Astrocyte (in vitro differentiated cells and primary cell): ENCODE measurements at regions not wholly inside any gene's neighbourhood (a gene's known extent, or its start where the extent isn't known, plus 50 kb on each side); places are given as distances from the start of the nearest gene placed in this dataset.

Experiments used
- DNase-seq: peaks from one replicate; pipeline ENCODE4 v3.0.0-alpha.2; 2010; ENCODE audit warnings: low read depth
- FAIRE-seq: peaks from 2 replicates; lab custom pipeline; 2011; peaks lifted over from hg19 to GRCh38; lab: Jason Lieb, UNC
- H2AFZ ChIP-seq: 2 replicates; pipeline ENCODE4 v1.6.0; 2012; ENCODE audit warnings: low read depth, low read length, inconsistent platforms
- H3K27ac ChIP-seq: 2 replicates; pipeline ENCODE4 v1.5.1; 2011; ENCODE audit warnings: low read depth, low read length, inconsistent platforms
- H3K27me3 ChIP-seq: 2 replicates; pipeline ENCODE4 v1.6.0; 2011; ENCODE audit warnings: low read length, inconsistent platforms; ENCODE audit not compliant: insufficient read depth
- H3K36me3 ChIP-seq: 2 replicates; pipeline ENCODE4 v1.5.1; 2011; ENCODE audit warnings: low read length, inconsistent platforms; ENCODE audit not compliant: insufficient read depth
- H3K4me1 ChIP-seq: 2 replicates; pipeline ENCODE4 v1.5.1; 2011; ENCODE audit warnings: low read length, inconsistent platforms; ENCODE audit not compliant: insufficient read depth
- H3K4me2 ChIP-seq: 2 replicates; pipeline ENCODE4 v1.6.0; 2012; ENCODE audit warnings: low read length, inconsistent platforms
- H3K4me3 ChIP-seq: 2 replicates; pipeline ENCODE4 v1.5.1; 2011; ENCODE audit warnings: low read depth, mild to moderate bottlenecking, low read length, inconsistent platforms; ENCODE audit not compliant: insufficient read depth
- H3K79me2 ChIP-seq: 2 replicates; pipeline ENCODE4 v1.6.0; 2012; ENCODE audit warnings: mild to moderate bottlenecking, low read length, inconsistent platforms; ENCODE audit not compliant: insufficient read depth
- H3K9ac ChIP-seq: 2 replicates; pipeline ENCODE4 v1.6.0; 2012; ENCODE audit warnings: mild to moderate bottlenecking, low read length, inconsistent platforms
- H3K9me3 ChIP-seq: 2 replicates; pipeline ENCODE4 v1.5.1; 2012; ENCODE audit warnings: low read depth, mild to moderate bottlenecking, low read length, inconsistent platforms; ENCODE audit not compliant: insufficient read depth
- H4K20me1 ChIP-seq: 2 replicates; pipeline ENCODE4 v1.6.0; 2012; ENCODE audit warnings: low read length, inconsistent platforms; ENCODE audit not compliant: insufficient read depth
- H3K27ac Mint-ChIP-seq: one replicate; pipeline ENCODE4 v1.8.0; 2021; ENCODE audit warnings: mild to moderate bottlenecking, mixed read lengths; ENCODE audit not compliant: unreplicated experiment
- H3K27me3 Mint-ChIP-seq: one replicate; pipeline ENCODE4 v1.8.0; 2021; ENCODE audit warnings: low read depth, mixed read lengths; ENCODE audit not compliant: unreplicated experiment
- H3K36me3 Mint-ChIP-seq: one replicate; pipeline ENCODE4 v1.8.0; 2021; ENCODE audit warnings: low read depth, mixed read lengths; ENCODE audit not compliant: unreplicated experiment
- H3K4me1 Mint-ChIP-seq: one replicate; pipeline ENCODE4 v1.8.0; 2021; ENCODE audit warnings: low read depth, mixed read lengths; ENCODE audit not compliant: unreplicated experiment
- H3K4me3 Mint-ChIP-seq: one replicate; pipeline ENCODE4 v1.8.0; 2021; ENCODE audit warnings: mild to moderate bottlenecking, moderate library complexity, mixed read lengths; ENCODE audit not compliant: unreplicated experiment
- H3K9me3 Mint-ChIP-seq: one replicate; pipeline ENCODE4 v1.8.0; 2021; ENCODE audit warnings: mild to moderate bottlenecking, mixed read lengths; ENCODE audit not compliant: unreplicated experiment
- CTCF ChIP-seq: IDR thresholded peaks from 2 replicates; pipeline ENCODE4 v1.5.1; 2011; ENCODE audit warnings: low read depth, mild to moderate bottlenecking, inconsistent platforms, low read length, moderate library complexity; ENCODE audit not compliant: insufficient read depth
- EZH2 ChIP-seq: IDR thresholded peaks from 2 replicates; pipeline ENCODE4 v1.6.1; 2012; ENCODE audit warnings: mild to moderate bottlenecking, low read length, inconsistent platforms; ENCODE audit not compliant: insufficient read depth

- Mint-ChIP-seq H3K27me3 (no peaks in the 10 kb centered on the region), H3K4me3 (no peak overlapping the region), H3K9me3 (peaks cover 13% of the 10 kb centered on the region), H3K4me1 (no peaks in the 10 kb centered on the region), H3K36me3 (no peaks in the 10 kb centered on the region), H3K27ac (no peak overlapping the region)
- Histone ChIP-seq H3K79me2 (no peaks in the 10 kb centered on the region), H3K4me3 (no peak overlapping the region), H3K27ac (no peak overlapping the region), H4K20me1 (no peaks in the 10 kb centered on the region), H2AFZ (no peak overlapping the region), H3K9me3 (peaks cover 16% of the 10 kb centered on the region), H3K27me3 (no peaks in the 10 kb centered on the region), H3K36me3 (no peaks in the 10 kb centered on the region), H3K4me2 (no peak overlapping the region), H3K9ac (no peak overlapping the region), H3K4me1 (no peaks in the 10 kb centered on the region)
- TF ChIP-seq CTCF (no peak), EZH2 (no peak)
- DNase-seq: no peak
- FAIRE-seq: no peak
These were observed 323.8 kb downstream of the GLRX3 start for GRCh38 chr10:130459851-130460490.

GRCh38 chr10:130461631-130462030 is 325.4 kb downstream of the GLRX3 start:
- peaks cover 21% of the 10 kb centered on the region for H3K9me3 ChIP-seq
- DNase-seq (no peak), FAIRE-seq (no peak)
- no peaks in the 10 kb centered on the region for H3K36me3 ChIP-seq
- H3K9ac ChIP-seq: no peak overlapping the region
- H3K27ac ChIP-seq: no peak overlapping the region
- H2AFZ ChIP-seq: no peak overlapping the region
- no peaks in the 10 kb centered on the region for H4K20me1 ChIP-seq
- Mint-ChIP-seq H3K4me3 (no peak overlapping the region), H3K9me3 (peaks cover 9% of the 10 kb centered on the region), H3K27ac (no peak overlapping the region), H3K36me3 (no peaks in the 10 kb centered on the region), H3K4me1 (no peaks in the 10 kb centered on the region), H3K27me3 (no peaks in the 10 kb centered on the region)
- H3K4me2 ChIP-seq: no peak overlapping the region
- no peaks in the 10 kb centered on the region for H3K4me1 ChIP-seq
- TF ChIP-seq EZH2 (no peak), CTCF (no peak)
- H3K79me2 ChIP-seq: no peaks in the 10 kb centered on the region
- no peaks in the 10 kb centered on the region for H3K27me3 ChIP-seq
- H3K4me3 ChIP-seq: no peak overlapping the region

- Histone ChIP-seq H3K36me3 (no peaks in the 10 kb centered on the region), H3K4me2 (no peak overlapping the region), H3K27me3 (no peaks in the 10 kb centered on the region), H3K9ac (no peak overlapping the region), H3K4me3 (no peak overlapping the region), H3K27ac (no peak overlapping the region), H3K79me2 (no peaks in the 10 kb centered on the region), H3K9me3 (peaks cover 20% of the 10 kb centered on the region), H2AFZ (no peak overlapping the region), H4K20me1 (no peaks in the 10 kb centered on the region), H3K4me1 (no peaks in the 10 kb centered on the region)
- H3K27me3 Mint-ChIP-seq: no peaks in the 10 kb centered on the region
- no peak for DNase-seq
- no peak for FAIRE-seq
- no peak overlapping the region for H3K4me3 Mint-ChIP-seq
- no peak overlapping the region for H3K27ac Mint-ChIP-seq
- no peaks in the 10 kb centered on the region for H3K36me3 Mint-ChIP-seq
- TF ChIP-seq CTCF (no peak), EZH2 (no peak)
- H3K4me1 Mint-ChIP-seq: no peaks in the 10 kb centered on the region
- H3K9me3 Mint-ChIP-seq: peaks cover 7% of the 10 kb centered on the region
These were observed 327.1 kb downstream of the GLRX3 start for GRCh38 chr10:130463104-130463875.
